Dendritic cell treated with granulocyte-macrophage colony-stimulating factor and Interleukin-4, amounts not matched to agents 40 ng/mL and 50 ng/mL, for 4 days (primary cell): ENCODE measurements at regions not wholly inside any gene's neighbourhood (a gene's known extent, or its start where the extent isn't known, plus 50 kb on each side); places are given as distances from the start of the nearest gene placed in this dataset.
"Not testable (repeated sequence)": the region's sequence is repeated elsewhere in the genome, so short reads cannot be mapped to it uniquely, and the experiment has no call there.

Experiments
- H3K27ac Mint-ChIP-seq: one replicate; pipeline ENCODE4 v1.8.0; 2022; ENCODE audit warnings: mild to moderate bottlenecking, mixed read lengths
- H3K27me3 Mint-ChIP-seq: one replicate; pipeline ENCODE4 v1.8.0; 2022; ENCODE audit warnings: mild to moderate bottlenecking, mixed read lengths
- H3K36me3 Mint-ChIP-seq: one replicate; pipeline ENCODE4 v1.8.0; 2022; ENCODE audit warnings: low read depth, mixed read lengths
- H3K4me1 Mint-ChIP-seq: one replicate; pipeline ENCODE4 v1.8.0; 2022; ENCODE audit warnings: low read depth, mixed read lengths
- H3K4me3 Mint-ChIP-seq: one replicate; pipeline ENCODE4 v1.8.0; 2022; ENCODE audit warnings: mild to moderate bottlenecking, moderate library complexity, mixed read lengths
- H3K9me3 Mint-ChIP-seq: one replicate; pipeline ENCODE4 v1.8.0; 2022; ENCODE audit warnings: mixed read lengths
- intact Hi-C: fragments of 100-400 bp; cut with micrococcal nuclease; formaldehyde crosslinking; loops from one replicate; pipeline ENCODE4 v1.15.0; 2022

- H3K27ac Mint-ChIP-seq = no peak overlapping the region
- H3K4me1 Mint-ChIP-seq = no peaks in the 10 kb centered on the region
- H3K27me3 Mint-ChIP-seq = peaks cover 5% of the 10 kb centered on the region
- intact Hi-C loops = no loop called here
- H3K36me3 Mint-ChIP-seq = no peaks in the 10 kb centered on the region
- H3K4me3 Mint-ChIP-seq = no peak overlapping the region
- peaks cover 17% of the 10 kb centered on the region for H3K9me3 Mint-ChIP-seq
These were observed 232.2 kb downstream of the TMA16 start for GRCh38 chr4:163726641-163727040.

GRCh38 chr4:163731071-163731470 lies 236.6 kb downstream of the TMA16 start:
- Mint-ChIP-seq H3K27me3 (no peaks in the 10 kb centered on the region), H3K27ac (no peak overlapping the region), H3K4me3 (no peak overlapping the region), H3K4me1 (no peaks in the 10 kb centered on the region), H3K9me3 (no peaks in the 10 kb centered on the region), H3K36me3 (no peaks in the 10 kb centered on the region)
- intact Hi-C loops = no loop called here

GRCh38 chr4:163732473-163732872 lies 238.0 kb downstream of the TMA16 start:
- Mint-ChIP-seq H3K36me3 (no peaks in the 10 kb centered on the region), H3K4me1 (no peaks in the 10 kb centered on the region), H3K27me3 (no peaks in the 10 kb centered on the region), H3K27ac (no peak overlapping the region), H3K4me3 (no peak overlapping the region), H3K9me3 (no peaks in the 10 kb centered on the region)
- intact Hi-C loops = no loop called here

GRCh38 chr4:163736876-163737275 lies 242.4 kb downstream of the TMA16 start:
- Mint-ChIP-seq H3K27me3 (no peaks in the 10 kb centered on the region), H3K27ac (no peak overlapping the region), H3K36me3 (no peaks in the 10 kb centered on the region), H3K9me3 (no peaks in the 10 kb centered on the region), H3K4me3 (no peak overlapping the region), H3K4me1 (no peaks in the 10 kb centered on the region)
- intact Hi-C loops = no loop called here

GRCh38 chr4:163737846-163738245 lies 243.4 kb downstream of the TMA16 start:
- H3K4me3 Mint-ChIP-seq, H3K27ac Mint-ChIP-seq, intact Hi-C loops, H3K36me3 Mint-ChIP-seq, H3K4me1 Mint-ChIP-seq, H3K9me3 Mint-ChIP-seq, H3K27me3 Mint-ChIP-seq: not testable (repeated sequence)

GRCh38 chr4:163738521-163738920 lies 244.0 kb downstream of the TMA16 start:
- Mint-ChIP-seq H3K27me3 (no peaks in the 10 kb centered on the region), H3K36me3 (no peaks in the 10 kb centered on the region), H3K9me3 (peaks cover 8% of the 10 kb centered on the region), H3K4me1 (no peaks in the 10 kb centered on the region), H3K4me3 (no peak overlapping the region), H3K27ac (no peak overlapping the region)
- intact Hi-C loops = no loop called here

- Mint-ChIP-seq H3K36me3 (no peaks in the 10 kb centered on the region), H3K27ac (no peak overlapping the region), H3K4me1 (peaks cover 8% of the 10 kb centered on the region), H3K4me3 (no peak overlapping the region), H3K27me3 (no peaks in the 10 kb centered on the region), H3K9me3 (peaks cover 8% of the 10 kb centered on the region)
- intact Hi-C loops = no loop called here
These were observed 250.4 kb downstream of the TMA16 start for GRCh38 chr4:163744861-163745260.

- intact Hi-C loops = no loop called here
- Mint-ChIP-seq H3K27ac (no peak overlapping the region), H3K27me3 (no peaks in the 10 kb centered on the region), H3K36me3 (no peaks in the 10 kb centered on the region), H3K9me3 (peaks cover 5% of the 10 kb centered on the region), H3K4me3 (no peak overlapping the region), H3K4me1 (peaks cover 8% of the 10 kb centered on the region)
These were observed 252.8 kb downstream of the TMA16 start for GRCh38 chr4:163747293-163747692.

GRCh38 chr4:163747886-163748285 lies 253.4 kb downstream of the TMA16 start:
- Mint-ChIP-seq H3K4me1 (peaks cover 8% of the 10 kb centered on the region), H3K9me3 (no peaks in the 10 kb centered on the region), H3K27ac (no peak overlapping the region), H3K27me3 (no peaks in the 10 kb centered on the region), H3K36me3 (no peaks in the 10 kb centered on the region), H3K4me3 (no peak overlapping the region)
- intact Hi-C loops = no loop called here

GRCh38 chr4:163748449-163748848 lies 254.0 kb downstream of the TMA16 start:
- Mint-ChIP-seq H3K36me3 (no peaks in the 10 kb centered on the region), H3K4me3 (no peak overlapping the region), H3K4me1 (peaks cover 8% of the 10 kb centered on the region), H3K27ac (no peak overlapping the region), H3K27me3 (no peaks in the 10 kb centered on the region), H3K9me3 (no peaks in the 10 kb centered on the region)
- intact Hi-C loops = no loop called here

GRCh38 chr4:163755013-163755412 lies 260.5 kb downstream of the TMA16 start:
- no peaks in the 10 kb centered on the region for H3K4me1 Mint-ChIP-seq
- intact Hi-C loops = loop anchor here (2.0 to 5.0 kb wide), 2 partner anchors 202 to 268 kb away; no protein-coding TSS in a partner anchor
- peaks cover 3% of the 10 kb centered on the region for H3K27me3 Mint-ChIP-seq
- H3K4me3 Mint-ChIP-seq = no peak overlapping the region
- no peaks in the 10 kb centered on the region for H3K9me3 Mint-ChIP-seq
- H3K36me3 Mint-ChIP-seq = no peaks in the 10 kb centered on the region
- H3K27ac Mint-ChIP-seq = no peak overlapping the region

GRCh38 chr4:163757219-163757618 lies 262.7 kb downstream of the TMA16 start:
- no peaks in the 10 kb centered on the region for H3K4me1 Mint-ChIP-seq
- H3K27ac Mint-ChIP-seq = no peak overlapping the region
- no peak overlapping the region for H3K4me3 Mint-ChIP-seq
- peaks cover 5% of the 10 kb centered on the region for H3K27me3 Mint-ChIP-seq
- no peaks in the 10 kb centered on the region for H3K36me3 Mint-ChIP-seq
- intact Hi-C loops = loop anchor here (5.0 kb wide), 1 partner anchor 270 kb away; no protein-coding TSS in a partner anchor
- H3K9me3 Mint-ChIP-seq = no peaks in the 10 kb centered on the region

- Mint-ChIP-seq H3K4me1 (no peaks in the 10 kb centered on the region), H3K27me3 (peaks cover 5% of the 10 kb centered on the region), H3K27ac (no peak overlapping the region), H3K36me3 (no peaks in the 10 kb centered on the region), H3K9me3 (no peaks in the 10 kb centered on the region), H3K4me3 (no peak overlapping the region)
- intact Hi-C loops = loop anchor here (5.0 kb wide), 1 partner anchor 271 kb away; no protein-coding TSS in a partner anchor
These were observed 263.5 kb downstream of the TMA16 start for GRCh38 chr4:163758032-163758431.

- no peaks in the 10 kb centered on the region for H3K4me1 Mint-ChIP-seq
- H3K27me3 Mint-ChIP-seq = peaks cover 5% of the 10 kb centered on the region
- no peak overlapping the region for H3K4me3 Mint-ChIP-seq
- no peaks in the 10 kb centered on the region for H3K9me3 Mint-ChIP-seq
- no peak overlapping the region for H3K27ac Mint-ChIP-seq
- intact Hi-C loops = no loop called here
- no peaks in the 10 kb centered on the region for H3K36me3 Mint-ChIP-seq
These were observed 268.3 kb downstream of the TMA16 start for GRCh38 chr4:163762741-163763140.

GRCh38 chr4:163764569-163764968 lies 270.1 kb downstream of the TMA16 start:
- Mint-ChIP-seq H3K36me3 (no peaks in the 10 kb centered on the region), H3K9me3 (no peaks in the 10 kb centered on the region), H3K4me3 (no peak overlapping the region), H3K27me3 (peaks cover 5% of the 10 kb centered on the region), H3K27ac (no peak overlapping the region), H3K4me1 (no peaks in the 10 kb centered on the region)
- intact Hi-C loops = no loop called here
